ENCODE measurements at regions not wholly inside any gene's neighbourhood (a gene's known extent, or its start where the extent isn't known, plus 50 kb on each side); places are given as distances from the start of the nearest gene placed in this dataset.

DNA sequence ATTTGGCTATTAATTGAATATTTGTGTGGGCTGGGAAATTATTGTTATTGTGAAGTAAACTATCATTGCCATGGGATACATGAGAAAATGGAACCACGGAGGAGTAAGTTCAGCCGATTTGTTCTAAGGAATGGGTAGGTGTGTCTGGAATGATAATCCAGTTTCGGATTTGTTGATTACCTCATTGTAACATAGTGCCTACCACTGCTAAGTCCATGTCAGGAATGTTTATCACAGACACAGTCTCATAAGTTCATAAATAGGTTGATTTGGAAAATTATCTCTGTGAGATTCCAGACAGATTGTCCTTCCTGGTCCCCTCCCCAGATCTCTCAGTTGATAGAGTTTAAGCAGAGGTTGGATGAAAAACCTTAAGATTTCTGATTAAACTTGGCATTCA, 78.1 kb upstream of the MAST4 start:
- WGBS, 2 donors (ENCODE audit: low coverage in 1 of 2) = 81 to 87% methylated on average over 3 of the region's 3 CpGs
- no peak overlapping the region for H3K4me3 ChIP-seq
- in situ Hi-C loops (cut with MboI; ENCODE audit: low pct_ligation_motif_present in 1 of 4, low pct_unique_long_range_greater_than_20kb in 1 of 4, low sequenced_read_pairs in 3 of 4) = no loop called here

DNA sequence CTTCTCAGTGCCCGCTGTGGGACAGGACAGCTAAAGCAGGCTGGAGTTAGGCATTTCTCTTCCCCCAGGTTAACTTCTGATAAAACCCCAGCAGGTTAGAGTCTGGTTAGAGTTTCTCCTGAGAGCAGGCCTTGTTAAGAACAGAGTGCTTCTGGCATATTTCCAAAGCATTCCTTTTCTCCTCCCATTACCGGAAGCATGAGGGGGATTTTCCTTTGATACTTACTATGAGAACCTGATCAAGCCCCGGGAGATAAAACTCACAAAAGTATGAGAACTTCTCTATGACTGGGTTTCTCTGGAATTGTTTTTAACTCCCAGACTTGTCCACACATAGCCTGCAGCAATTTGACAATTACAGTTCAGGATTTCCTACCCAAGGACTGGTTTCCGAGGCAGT, 77.4 kb upstream of the MAST4 start:
- Histone ChIP-seq H3K27me3 (no peaks in the 10 kb centered on the region), H3K4me1 (no peaks in the 10 kb centered on the region), H3K27ac (no peak overlapping the region), H3K9me3 (peaks cover 0 to 5% of the 10 kb centered on the region in 2 donors), H3K36me3 (no peaks in the 10 kb centered on the region), H3K4me3 (no peak overlapping the region)
- no peak for DNase-seq
- 55 to 86% methylated on average over 3 to 4 of the region's 4 CpGs for WGBS, 2 donors (ENCODE audit: low coverage in 1 of 2)
- intact Hi-C loops (cut with DNase I; ENCODE audit: low total_unique reads) = no loop called here
- in situ Hi-C loops (cut with MboI; ENCODE audit: low pct_ligation_motif_present in 1 of 4, low pct_unique_long_range_greater_than_20kb in 1 of 4, low sequenced_read_pairs in 3 of 4) = no loop called here
- TF ChIP-seq, protein P1, sequence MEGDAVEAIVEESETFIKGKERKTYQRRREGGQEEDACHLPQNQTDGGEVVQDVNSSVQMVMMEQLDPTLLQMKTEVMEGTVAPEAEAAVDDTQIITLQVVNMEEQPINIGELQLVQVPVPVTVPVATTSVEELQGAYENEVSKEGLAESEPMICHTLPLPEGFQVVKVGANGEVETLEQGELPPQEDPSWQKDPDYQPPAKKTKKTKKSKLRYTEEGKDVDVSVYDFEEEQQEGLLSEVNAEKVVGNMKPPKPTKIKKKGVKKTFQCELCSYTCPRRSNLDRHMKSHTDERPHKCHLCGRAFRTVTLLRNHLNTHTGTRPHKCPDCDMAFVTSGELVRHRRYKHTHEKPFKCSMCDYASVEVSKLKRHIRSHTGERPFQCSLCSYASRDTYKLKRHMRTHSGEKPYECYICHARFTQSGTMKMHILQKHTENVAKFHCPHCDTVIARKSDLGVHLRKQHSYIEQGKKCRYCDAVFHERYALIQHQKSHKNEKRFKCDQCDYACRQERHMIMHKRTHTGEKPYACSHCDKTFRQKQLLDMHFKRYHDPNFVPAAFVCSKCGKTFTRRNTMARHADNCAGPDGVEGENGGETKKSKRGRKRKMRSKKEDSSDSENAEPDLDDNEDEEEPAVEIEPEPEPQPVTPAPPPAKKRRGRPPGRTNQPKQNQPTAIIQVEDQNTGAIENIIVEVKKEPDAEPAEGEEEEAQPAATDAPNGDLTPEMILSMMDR (IDR thresholded peaks at IDR 0.05) = no peak
- TF ChIP-seq POLR2AphosphoS5 (IDR thresholded peaks at IDR 0.05) (no peak), POLR2A (IDR thresholded peaks at IDR 0.05) (no peak), EP300 (IDR thresholded peaks at IDR 0.05; ENCODE audit: low read depth) (no peak)

More for the DNA sequence above, 78.1 kb upstream of the MAST4 start:
- intact Hi-C loops (cut with DNase I; ENCODE audit: low total_unique reads) = no loop called here
- H3K4me1 ChIP-seq = no peaks in the 10 kb centered on the region
- no peaks in the 10 kb centered on the region for H3K27me3 ChIP-seq
- H3K36me3 ChIP-seq = no peaks in the 10 kb centered on the region
- TF ChIP-seq EP300 (IDR thresholded peaks at IDR 0.05; ENCODE audit: low read depth) (no peak), POLR2A (IDR thresholded peaks at IDR 0.05) (no peak), POLR2AphosphoS5 (IDR thresholded peaks at IDR 0.05) (no peak)
- TF ChIP-seq, protein P1 (IDR thresholded peaks at IDR 0.05) = no peak
- no peak overlapping the region for H3K27ac ChIP-seq
- no peak for DNase-seq
- peaks cover 0 to 5% of the 10 kb centered on the region in 2 donors for H3K9me3 ChIP-seq

DNA sequence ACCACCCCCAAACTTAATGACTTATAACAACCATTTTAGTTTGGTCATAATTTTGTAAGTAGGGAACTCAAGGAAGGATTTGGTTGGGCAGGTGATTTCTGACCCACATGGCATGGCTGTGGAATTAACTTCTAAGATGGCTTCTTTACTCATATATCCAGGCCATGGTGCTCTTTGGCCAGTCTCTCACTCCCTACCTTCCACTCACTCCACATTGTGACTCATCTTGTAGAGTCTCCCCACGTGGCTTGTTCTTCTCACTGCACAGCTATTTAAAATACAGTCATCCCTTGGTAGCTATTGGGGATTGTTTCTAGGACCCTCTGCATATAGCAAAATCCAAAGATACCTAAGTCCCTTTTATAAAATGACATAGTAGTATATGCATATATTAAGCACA, 76.6 kb upstream of the MAST4 start:
- intact Hi-C loops (cut with DNase I; ENCODE audit: low total_unique reads) (no loop called here), in situ Hi-C loops (cut with MboI; ENCODE audit: low pct_ligation_motif_present in 1 of 4, low pct_unique_long_range_greater_than_20kb in 1 of 4, low sequenced_read_pairs in 3 of 4) (no loop called here)
- Histone ChIP-seq H3K4me1 (no peaks in the 10 kb centered on the region), H3K4me3 (no peak overlapping the region), H3K27me3 (no peaks in the 10 kb centered on the region), H3K36me3 (no peaks in the 10 kb centered on the region), H3K9me3 (peaks cover 0 to 5% of the 10 kb centered on the region in 2 donors), H3K27ac (no peak overlapping the region)
- no peak for TF ChIP-seq POLR2AphosphoS5 (IDR thresholded peaks at IDR 0.05)
- WGBS, 2 donors (ENCODE audit: low coverage in 1 of 2) = 53 to 63% methylated on average over 1 of the region's 1 CpG
- no peak for DNase-seq

DNA sequence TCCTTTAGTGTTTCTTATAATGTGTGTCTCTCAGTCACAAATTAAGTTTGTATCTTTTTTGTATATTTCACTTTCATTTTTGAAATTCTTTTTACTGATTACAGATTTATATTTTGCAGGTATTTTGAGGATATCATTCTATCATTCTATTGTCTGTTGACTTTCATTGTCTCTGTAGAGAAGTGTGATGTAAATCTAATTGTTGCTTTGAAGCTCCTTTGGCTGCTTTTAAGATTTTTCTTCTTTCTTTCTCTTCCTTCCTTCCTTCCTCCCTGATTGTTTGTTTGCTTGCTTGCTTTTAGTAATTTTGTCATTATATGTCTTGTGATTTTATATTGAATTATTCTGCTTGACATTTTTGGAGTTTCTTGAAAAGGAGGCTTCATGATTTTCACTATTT, 75.3 kb upstream of the MAST4 start:
- no peaks in the 10 kb centered on the region for H3K36me3 ChIP-seq
- no peaks in the 10 kb centered on the region for H3K27me3 ChIP-seq
- peaks cover 0 to 5% of the 10 kb centered on the region in 2 donors for H3K9me3 ChIP-seq
- intact Hi-C loops (cut with DNase I; ENCODE audit: low total_unique reads) = no loop called here
- TF ChIP-seq EP300 (IDR thresholded peaks at IDR 0.05; ENCODE audit: low read depth) = no peak
- TF ChIP-seq, protein P1 (IDR thresholded peaks at IDR 0.05) = no peak
- TF ChIP-seq POLR2AphosphoS5 (IDR thresholded peaks at IDR 0.05) = no peak
- TF ChIP-seq POLR2A (IDR thresholded peaks at IDR 0.05) = no peak
- H3K27ac ChIP-seq = no peak overlapping the region
- no peaks in the 10 kb centered on the region for H3K4me1 ChIP-seq
- DNase-seq = no peak
- no peak overlapping the region for H3K4me3 ChIP-seq
- in situ Hi-C loops (cut with MboI; ENCODE audit: low pct_ligation_motif_present in 1 of 4, low pct_unique_long_range_greater_than_20kb in 1 of 4, low sequenced_read_pairs in 3 of 4) = no loop called here

DNA sequence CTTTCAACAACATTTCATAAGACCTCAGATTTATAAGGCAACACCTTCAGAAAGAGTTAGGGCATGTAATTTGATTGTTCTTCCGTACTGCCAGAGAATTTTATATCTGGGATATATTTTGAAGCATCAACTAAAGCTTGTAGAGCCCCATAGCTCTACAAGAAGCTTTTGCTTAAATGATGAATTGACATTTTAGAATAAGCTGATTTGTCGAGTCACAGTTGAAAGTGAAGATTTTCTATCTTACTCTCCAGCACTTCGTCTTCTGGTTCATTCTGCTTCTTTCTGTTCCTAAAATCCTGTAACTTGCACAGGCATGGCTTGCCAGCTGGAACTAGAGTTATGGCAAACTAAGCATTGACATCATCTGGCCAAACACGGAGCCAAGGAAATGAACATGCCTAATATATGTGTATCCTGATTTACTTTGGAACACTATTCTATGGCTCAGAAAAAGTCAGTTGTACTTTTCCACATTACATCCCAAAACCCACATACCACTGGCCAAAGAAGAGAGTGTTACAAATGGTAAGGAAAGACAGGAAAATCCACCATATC, 68.6 kb upstream of the MAST4 start:
- no peak overlapping the region for H3K4me3 ChIP-seq
- H3K9me3 ChIP-seq = no peaks in the 10 kb centered on the region
- no peaks in the 10 kb centered on the region for H3K27me3 ChIP-seq
- no peaks in the 10 kb centered on the region for H3K4me1 ChIP-seq
- intact Hi-C loops (cut with DNase I; ENCODE audit: low total_unique reads) (no loop called here), in situ Hi-C loops (cut with MboI; ENCODE audit: low pct_ligation_motif_present in 1 of 4, low pct_unique_long_range_greater_than_20kb in 1 of 4, low sequenced_read_pairs in 3 of 4) (no loop called here)
- H3K27ac ChIP-seq = no peak overlapping the region
- H3K36me3 ChIP-seq = no peaks in the 10 kb centered on the region
- no peak for DNase-seq
- 62 to 69% methylated on average over 4 of the region's 4 CpGs for WGBS, 2 donors (ENCODE audit: low coverage in 1 of 2)
- TF ChIP-seq POLR2AphosphoS5 (IDR thresholded peaks at IDR 0.05) (no peak), EP300 (IDR thresholded peaks at IDR 0.05; ENCODE audit: low read depth) (no peak), POLR2A (IDR thresholded peaks at IDR 0.05) (no peak)
- TF ChIP-seq, protein P1 (IDR thresholded peaks at IDR 0.05) = no peak
